Anterior cingulate cortex (tissue), 58 donors: ENCODE measurements at regions not wholly inside any gene's neighbourhood (a gene's known extent, or its start where the extent isn't known, plus 50 kb on each side); places are given as distances from the start of the nearest gene placed in this dataset.

Experiments used
- DNase-seq, 58 donors: peaks; one replicate each; lab custom pipeline; 2025; lab: John Stamatoyannopoulos, UW

DNA sequence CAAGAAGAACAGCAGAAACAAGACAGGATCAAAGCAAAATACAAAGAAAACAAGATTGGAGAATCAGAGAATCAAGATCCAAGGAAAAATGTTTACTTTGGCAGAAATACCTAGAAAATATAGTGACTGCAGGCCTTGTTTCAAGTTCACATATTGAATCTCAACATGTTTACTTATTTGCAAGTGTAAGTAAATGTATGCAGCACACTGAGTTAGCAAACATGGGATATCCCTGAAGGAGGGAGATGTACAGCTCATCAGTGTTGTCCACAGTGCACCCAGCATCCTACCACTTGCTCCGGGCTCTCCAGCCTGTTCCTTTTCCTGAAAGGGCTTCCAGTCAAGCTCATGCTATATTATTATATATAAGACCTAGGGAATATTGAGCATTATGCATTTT, 319.5 kb downstream of the PRL start:
- no peak for DNase-seq

DNA sequence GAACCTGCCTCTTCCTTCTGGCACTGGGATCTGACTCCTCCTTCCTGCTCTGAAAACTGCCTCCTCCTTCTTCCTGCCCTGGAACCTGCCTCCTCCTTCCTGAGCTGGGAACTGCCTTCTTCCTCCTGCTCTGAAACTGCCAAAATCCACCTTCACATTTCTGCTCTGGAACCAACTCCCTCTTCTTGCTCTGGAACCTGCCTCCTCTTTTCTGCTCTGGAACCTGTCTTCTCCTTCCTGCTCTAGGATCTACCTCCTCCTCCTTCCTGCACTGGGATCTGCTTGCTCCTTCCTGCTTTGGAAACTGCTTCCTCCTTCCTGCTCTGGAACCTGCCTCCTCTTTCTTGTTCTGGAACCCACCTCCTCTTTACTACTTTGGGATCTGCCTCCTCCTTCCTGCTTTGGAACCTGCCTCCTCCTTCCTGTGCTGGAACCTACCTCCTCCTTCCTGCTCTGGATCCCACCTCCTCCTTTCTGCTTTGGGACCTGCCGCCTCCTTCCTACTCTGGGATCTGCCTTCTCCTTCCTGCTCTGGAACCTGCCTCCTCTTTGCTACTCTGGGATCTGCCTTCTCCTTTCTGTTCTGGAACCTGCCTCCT, 315.5 kb downstream of the PRL start:
- no peak for DNase-seq

DNA sequence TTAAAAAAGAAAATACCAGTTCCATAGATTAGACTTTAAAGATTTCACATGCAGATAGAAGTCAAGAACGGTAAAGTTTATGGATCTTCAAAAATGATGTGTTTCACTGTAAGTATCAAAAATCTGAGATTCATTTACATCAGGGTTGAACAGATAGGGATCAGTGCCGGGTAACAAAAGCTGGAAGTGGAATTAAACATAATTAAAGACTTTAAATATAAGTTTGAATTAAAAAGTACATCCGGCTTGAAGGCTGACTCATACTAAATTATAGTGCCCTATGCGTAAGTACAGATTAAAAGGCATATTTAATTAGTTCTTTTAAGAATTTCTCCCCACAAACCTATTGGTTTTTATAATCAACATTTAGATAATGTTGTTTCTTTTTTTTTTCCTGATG, 312.7 kb downstream of the PRL start:
- no peak for DNase-seq

DNA sequence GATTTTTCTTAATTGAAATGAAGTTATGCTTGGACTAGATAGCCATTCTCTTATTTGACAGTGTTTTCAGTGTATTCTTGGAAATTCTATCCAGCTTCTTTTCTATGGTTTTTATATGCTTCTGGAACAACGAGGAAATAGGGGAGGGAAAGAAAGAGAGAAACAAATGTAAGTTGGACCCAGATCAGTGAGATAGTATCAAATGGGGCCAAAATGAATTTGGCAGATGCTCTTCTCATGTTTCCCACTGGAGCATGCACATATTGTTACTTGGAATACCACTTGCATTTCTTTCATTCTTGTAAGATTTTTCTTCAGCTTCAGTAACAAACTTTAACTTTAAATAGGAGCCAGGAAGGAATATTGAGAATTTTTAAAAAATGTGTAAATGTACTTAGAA, 312.3 kb downstream of the PRL start:
- DNase-seq = peak in 1 of 58 donors; percentile 15

DNA sequence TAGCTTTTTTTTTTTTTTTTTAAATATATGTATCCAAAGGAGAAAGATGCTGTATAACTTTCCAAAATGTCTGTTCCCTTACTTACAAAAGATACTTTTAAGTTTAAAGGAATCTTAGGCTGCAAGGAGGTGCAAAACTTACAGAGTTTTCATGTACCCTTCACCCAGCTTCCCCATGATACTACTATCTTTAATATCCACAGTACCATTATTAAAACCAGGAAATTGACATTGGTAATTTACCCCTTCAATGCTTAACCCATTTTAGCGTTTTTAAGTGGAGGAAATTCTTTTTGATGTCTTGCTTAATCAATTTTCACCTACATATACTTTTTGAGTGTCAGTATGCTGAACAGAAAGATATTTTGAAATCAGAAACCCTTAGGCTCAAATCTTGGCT, 310.9 kb downstream of the PRL start:
- DNase-seq = no peak

DNA sequence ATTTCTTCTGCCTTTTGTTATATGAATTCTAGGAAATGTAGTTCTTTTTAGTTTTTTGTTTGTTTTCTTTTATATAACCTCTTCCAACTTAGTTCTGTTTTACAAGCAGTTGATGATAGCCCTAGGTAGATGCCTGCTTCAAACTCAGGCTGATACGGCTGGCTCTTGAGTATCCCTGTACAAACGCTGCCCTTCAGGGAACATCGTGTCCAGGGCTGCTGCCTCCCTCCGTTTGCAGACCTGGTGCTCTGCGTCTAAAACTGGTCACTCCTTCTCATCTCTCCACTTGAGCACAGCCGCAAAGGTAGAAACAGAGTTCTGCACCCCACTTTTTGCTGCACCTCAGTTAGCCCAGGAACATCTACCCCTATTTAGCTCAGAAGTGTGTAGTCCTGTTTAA, 310.1 kb downstream of the PRL start:
- no peak for DNase-seq

DNA sequence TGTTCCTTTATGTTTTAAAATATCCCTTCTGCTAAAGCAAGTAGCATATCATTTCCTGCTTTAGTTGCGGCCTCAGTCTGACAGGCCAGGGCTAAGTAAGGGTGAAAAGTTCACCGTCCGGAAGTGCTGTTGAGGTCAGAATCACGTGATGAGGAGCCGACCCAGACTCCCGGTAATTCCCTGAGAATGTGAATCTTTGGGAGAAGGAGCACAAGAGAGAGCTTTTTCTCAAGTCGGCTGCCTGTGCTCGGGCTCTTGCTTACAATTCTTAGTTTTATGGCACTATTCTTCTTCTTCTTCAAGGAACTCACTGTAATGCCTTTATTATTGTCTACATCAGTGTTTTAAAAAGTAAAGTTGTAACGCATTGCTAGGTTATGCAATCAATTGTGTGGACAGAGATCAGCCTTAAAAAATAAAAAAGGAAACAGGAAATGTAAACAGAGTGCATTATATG, 309.3 kb downstream of the PRL start:
- peak in 5 of 58 donors; percentile 3 to 22 (median 4) for DNase-seq

DNA sequence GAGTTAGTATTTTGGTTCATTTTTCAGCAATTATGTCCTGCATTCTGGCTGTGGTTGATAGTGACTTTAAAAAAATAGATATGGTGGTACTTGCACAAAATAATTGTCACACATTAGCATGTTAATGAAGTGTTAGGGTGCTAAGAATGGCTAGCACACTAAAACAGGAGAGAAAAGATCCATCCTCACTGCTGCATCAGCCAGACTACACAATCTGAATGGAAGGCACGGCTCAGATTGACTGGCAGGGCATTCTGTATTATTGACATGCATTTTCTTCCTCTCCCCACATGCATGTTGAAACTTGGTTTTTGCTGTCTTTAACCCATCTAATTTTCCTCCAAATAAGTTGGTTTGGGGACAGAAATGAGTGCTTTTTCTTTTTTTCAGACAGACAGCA, 306.3 kb downstream of the PRL start:
- no peak for DNase-seq

DNA sequence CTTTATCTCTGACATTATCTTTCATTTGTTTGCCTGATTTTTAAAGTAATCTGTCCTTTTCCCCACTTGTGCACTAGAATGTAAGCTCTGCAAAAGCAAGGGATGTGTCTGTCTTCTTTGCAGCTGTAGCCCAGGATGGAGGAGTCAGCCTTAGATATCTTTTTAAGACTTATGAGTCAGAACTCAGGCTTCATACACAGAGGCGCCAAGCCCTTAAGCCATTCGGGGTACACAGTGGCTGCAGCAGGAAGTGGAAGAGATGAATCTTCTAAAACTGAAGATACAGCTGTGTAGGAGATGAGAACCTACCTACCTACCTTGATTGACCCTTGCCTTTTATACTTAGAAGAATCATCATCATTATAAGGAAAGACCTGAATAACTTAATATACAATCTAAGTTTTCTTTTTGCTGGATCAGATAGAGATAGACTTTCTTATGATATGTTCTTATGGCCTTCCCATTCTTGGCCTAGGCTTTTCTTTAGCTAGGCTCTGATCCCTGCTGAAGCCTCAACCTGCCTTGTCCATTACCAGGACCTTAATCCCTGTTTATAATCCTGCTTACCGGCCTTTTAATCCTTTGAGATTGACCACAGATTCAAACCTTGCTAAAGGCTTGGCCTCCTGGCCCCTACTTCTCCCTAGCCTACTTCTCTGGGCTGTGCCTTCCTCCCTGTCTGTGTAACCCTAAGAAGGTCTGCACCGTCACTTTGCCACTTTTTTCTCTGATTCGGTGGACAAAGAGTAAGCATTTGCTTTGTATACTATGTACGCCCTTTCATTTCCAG, 304.5 kb downstream of the PRL start:
- DNase-seq = no peak

DNA sequence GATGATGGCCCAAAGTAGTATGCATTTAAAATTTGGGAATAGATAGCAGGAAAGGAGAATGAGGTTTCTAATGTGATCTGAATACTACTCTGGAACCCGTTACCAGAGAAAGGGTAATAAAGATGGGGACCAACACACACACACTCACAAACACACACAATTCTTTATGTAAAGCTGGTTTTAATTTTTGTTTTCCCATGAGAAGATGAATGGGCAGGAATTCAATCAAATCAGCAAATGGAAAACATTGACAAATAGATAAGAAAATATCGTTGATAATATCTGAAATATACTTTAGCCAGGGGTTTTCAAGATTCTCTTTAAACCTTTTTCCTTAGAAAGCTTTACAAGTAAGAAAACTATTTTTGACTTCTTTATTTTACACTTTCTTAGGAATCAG, 303.0 kb downstream of the PRL start:
- DNase-seq = no peak

DNA sequence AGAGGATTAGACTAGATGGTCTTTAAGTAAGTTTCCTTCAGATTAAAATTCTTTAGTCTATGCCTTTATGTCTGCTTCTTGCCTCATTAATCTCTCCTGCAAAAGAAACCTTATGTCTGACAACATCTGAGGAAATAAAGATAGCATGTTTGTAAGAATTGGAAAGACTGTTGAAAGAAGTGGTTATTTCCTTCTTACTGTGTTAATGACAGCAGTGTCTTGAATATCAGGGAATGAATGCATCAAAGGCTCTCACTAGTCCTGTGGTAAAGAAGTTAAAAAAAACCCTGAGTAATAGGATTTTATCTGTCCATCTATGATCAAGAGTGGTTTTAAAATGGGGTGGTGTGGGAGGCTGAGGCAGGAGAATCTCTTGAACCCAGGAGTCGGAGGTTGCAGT, 302.0 kb downstream of the PRL start:
- DNase-seq = no peak

DNA sequence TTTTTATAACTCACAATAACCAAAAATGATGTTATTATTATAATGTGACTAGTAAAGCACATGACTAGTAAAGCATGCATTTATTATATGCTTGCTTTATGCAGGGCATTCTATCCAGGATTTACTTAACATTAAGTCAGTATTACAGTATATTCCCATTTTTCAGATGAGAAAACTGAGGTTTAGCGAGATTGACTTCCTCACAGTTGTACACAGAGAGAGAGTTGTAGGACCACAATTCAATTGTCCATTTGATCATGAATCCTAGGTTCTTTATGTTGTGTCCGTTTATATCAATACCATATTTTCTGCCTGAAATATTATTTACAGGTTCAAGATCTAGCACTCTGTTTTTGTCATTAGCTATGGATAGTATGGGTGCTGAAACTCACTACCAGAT, 301.5 kb downstream of the PRL start:
- DNase-seq = no peak

DNA sequence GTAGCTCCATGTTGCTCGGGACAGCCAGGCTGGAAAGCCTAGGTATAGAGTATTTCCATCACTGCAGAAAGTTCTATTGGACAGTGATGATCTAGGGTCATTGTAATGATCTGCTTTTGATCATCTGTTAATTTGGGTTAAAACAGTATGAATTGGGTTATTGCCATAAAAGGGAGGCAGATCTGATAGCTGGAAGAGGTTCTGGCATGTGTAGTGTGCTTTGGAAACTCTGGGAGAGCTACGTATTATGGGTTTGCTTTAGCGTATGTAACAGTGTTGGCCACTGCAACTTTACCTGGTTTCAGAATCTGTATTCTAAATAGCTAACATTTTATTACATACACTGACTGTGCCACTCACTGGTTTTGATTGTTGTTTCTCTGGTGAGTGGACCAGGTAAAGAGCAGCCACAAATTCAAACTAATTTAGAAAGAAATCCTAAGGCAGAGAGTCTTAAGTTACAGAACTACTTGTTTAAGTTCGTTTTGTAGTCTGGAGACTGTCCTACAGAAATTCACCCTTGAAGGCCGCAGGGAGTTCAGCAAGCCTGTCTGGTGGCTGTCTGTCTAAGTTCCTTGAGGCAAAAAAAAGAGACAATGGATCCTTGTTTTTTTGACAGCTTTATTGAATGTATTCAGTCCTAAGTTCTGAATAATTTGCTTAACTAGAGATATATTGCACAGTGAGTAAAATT, 300.3 kb downstream of the PRL start:
- no peak for DNase-seq

DNA sequence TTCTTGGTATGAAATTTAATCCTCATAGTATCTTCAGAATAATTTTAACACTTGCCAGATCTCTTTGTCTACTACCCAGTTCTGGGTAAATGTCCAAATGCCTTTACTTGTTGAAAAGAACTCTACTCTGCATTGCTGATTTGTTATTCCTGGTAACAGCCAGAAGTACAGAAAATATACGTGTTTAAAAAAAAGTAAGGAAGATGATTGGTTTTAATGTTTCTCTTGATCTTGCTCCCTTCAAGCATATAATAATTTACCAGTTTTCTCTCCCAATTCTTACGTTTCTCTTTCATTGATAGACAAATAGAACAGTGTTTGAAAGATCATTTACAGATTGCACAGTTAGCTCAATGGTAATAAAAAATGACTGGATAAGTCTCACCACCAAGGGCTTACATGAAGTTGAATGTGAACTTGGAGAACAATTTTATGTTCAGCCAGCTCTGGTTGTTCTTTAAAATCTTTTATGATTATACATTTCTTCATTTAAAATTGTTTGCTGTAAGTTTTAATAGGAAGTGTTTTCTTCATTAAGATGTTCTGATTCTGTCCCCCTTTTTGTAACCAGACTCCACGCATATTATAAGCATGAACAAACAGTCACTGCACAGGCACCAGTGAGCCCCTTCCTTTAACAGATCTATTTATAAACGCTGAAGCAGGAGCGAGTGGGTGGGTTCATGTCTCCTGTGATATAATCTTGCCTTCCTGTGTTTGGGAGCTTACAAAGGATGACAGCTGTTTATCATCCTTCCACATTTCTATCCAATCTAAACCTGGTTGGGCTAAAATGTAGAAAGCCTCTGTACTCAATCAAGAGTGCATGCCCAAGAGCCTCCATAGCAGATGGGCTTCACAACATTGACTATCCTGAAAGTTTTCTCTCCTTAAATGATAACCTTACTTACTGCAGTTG, 299.5 kb downstream of the PRL start:
- no peak for DNase-seq

DNA sequence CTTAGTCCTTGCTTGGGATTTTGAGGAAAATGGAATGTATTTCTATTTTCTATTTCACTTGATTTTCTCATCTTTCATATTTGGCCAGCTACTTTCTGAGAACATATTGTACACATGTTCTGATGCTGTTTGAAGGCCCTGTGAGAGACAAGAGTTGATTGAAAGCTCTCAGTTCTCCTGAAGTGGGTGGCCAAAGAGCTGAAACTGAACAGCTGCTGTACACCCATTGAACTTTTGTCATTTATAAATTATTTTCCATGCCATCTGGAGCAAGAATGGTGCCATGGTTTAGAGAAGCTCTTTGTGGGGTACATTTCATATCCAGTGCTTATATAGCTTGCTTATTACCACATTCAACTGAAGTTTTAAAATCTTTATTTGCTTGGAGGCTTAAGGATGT, 298.3 kb downstream of the PRL start:
- DNase-seq = no peak

DNA sequence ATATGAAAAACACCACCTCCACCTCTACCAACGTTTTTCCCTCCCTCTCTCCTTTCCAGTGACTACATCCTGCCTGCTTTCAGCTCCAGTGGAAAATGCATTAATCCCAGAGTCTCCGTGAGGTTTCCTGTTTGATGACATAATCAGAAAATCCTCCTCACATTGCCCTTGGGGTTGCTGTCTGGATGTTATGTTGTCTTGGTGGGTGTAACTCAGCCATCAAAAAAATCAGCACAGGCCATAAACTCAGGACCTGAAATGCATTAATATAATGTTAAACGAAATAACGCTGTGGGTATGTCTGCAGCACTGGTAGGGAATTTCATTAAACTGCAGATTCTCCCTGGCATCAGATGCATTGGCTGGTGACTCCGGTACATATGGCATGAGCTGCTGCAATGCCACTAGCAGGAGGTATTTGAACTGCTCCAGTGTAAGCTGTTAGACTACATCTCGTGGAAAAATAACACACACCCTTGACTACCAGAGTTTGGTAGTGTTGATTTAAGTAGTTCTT, 297.8 kb downstream of the PRL start:
- peak in 1 of 58 donors; percentile 3 for DNase-seq

DNA sequence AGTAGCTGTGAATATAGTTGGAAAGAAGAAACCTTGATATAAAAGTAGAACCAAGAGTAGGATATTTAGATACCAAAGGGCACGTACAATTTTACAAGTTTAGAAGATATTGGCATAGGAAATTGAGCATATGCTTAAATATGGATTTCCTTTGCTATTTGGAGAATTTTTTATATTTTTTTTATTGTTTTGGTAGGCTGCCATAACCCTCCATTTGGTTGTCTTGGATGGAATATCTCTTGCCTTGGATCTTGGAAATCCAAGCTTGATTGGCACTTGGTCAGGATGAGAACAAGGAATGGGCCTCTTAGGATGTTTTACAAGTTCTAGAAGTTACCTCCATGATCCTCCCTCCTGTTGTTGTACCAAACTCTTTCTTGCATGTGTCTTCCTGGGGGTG, 297.1 kb downstream of the PRL start:
- DNase-seq = no peak

DNA sequence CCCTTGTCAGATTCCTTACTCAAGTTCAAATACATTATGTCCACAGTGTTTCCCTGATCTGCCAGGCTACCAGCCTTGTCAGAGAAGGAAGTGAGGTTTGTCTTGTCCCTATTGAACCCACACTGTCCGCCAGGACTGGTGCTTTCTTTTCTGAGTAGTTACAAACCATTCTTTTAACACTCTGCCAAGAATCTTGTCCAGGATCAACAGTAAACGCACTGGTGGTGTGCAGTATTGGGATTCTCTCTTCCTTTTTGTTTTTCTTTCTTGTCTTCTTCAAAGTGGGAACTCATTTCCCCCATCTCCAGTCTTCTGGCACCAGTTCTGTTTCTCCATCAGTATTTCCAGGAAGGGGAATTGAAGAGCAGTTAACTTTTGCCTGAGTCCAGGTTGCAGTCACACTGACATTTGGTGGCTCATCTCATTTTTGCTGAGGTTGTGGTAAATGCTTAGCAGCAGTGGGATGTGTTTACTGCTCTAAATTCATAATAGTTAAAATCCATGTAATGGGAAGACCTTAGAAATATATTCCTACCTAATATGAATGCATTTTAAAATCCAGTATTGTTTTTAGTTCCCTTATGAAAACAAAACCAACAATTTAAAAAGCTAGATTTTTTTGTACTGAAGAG, 295.3 kb downstream of the PRL start:
- DNase-seq = no peak

DNA sequence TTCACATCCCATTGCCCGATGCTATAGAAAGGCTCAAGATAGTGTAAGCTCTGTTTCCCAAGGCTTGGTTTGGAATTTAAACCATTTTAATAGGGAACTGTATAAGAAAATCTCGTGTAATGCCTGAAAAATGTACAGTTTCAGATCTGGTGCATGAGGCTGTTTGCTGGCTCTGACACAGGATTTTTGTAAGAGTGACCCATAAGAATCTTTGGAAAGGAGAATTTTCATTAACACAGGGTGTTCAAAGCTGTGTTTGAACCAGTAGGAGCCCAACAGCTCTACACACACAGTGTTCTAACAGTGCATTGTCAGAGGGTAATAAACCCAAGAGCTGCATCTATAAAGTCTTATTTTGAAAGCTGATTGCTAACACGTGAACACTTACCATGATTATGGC, 293.5 kb downstream of the PRL start:
- no peak for DNase-seq

DNA sequence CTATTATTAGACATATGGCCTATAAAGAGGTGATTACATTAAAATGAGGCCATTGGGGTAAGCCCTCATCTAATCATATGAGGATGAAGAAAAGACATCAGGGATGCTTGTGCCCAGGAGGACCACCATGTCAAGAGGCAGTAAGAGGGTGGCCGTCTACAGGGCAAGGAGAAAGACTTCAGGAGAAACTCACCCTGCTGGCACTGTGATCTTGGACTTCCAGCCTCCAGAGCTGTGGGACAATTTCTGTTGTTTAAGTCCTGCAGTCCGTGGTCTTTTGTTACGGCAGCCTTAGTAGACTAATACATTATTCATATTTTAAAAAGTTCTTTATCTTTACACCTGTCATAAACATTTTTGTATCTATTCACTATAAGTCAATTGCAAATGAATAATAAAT, 290.0 kb downstream of the PRL start:
- DNase-seq = no peak
